SK-N-SH (cell line): ENCODE measurements at regions not wholly inside any gene's neighbourhood (a gene's known extent, or its start where the extent isn't known, plus 50 kb on each side); places are given as distances from the start of the nearest gene placed in this dataset.

Source experiments
- CTCF ChIA-PET: fragments of 300-600, 350-600 bp; formaldehyde crosslinking; extraction: SDS; loops from one replicate; lab custom pipeline; 2021; lab: Yijun Ruan, JAX
- POLR2A ChIA-PET: fragments of 350-600 bp; sonication (Branson Sonifier 250); formaldehyde crosslinking; extraction: SDS; loops from one replicate; lab custom pipeline; 2020; ENCODE audit warnings: antibody characterized with exemption, inconsistent platforms; lab: Yijun Ruan, JAX
- DNase-seq: peaks from one replicate; pipeline ENCODE4 v3.0.0; 2012
- H2AFZ ChIP-seq: fragments of 200-600 bp; sonication (generic); 2 replicates; pipeline ENCODE4 v1.8.1; 2016; ENCODE audit warnings: antibody characterized with exemption, mild to moderate bottlenecking, low read depth
- H3F3A ChIP-seq: fragments of 200-600 bp; sonication (generic); replicated peaks from 2 replicates; pipeline ENCODE3; 2016; ENCODE audit warnings: antibody characterized with exemption, mild to moderate bottlenecking; ENCODE audit not compliant: insufficient read depth
- H3K27ac ChIP-seq, 2 experiments: fragments of 200-500 bp in 1 of 2; fragments of 200-600 bp in 1 of 2; sonication (Bioruptor generic) in 1 of 2; sonication (generic), shearing (Covaris generic) in 1 of 2; 2 replicates each; pipeline versions ENCODE4 v1.5.1 to v1.6.1; 2014 to 2016; ENCODE audit warnings: low read depth in 2 of 2, inconsistent platforms in 1 of 2, low read length in 1 of 2, mild to moderate bottlenecking in 1 of 2, mixed read lengths in 1 of 2
- H3K27me3 ChIP-seq: fragments of 200-600 bp; sonication (generic), shearing (Covaris generic); 2 replicates; pipeline ENCODE4 v1.6.1; 2016; ENCODE audit warnings: mixed run types; ENCODE audit not compliant: insufficient read depth
- H3K36me3 ChIP-seq, 2 experiments: fragments of 200-500 bp in 1 of 2; fragments of 200-600 bp in 1 of 2; sonication (Bioruptor generic) in 1 of 2; sonication (generic) in 1 of 2; replicated peaks in 1 of 2; 2 replicates each; pipeline versions ENCODE3 to v1.5.1; 2014 to 2016; ENCODE audit warnings: low read length in 1 of 2, mild to moderate bottlenecking in 1 of 2; ENCODE audit not compliant: insufficient read depth in 2 of 2, control insufficient read depth in 1 of 2
- H3K4me1 ChIP-seq, 2 experiments: fragments of 200-500 bp in 1 of 2; fragments of 200-600 bp in 1 of 2; sonication (Bioruptor generic) in 1 of 2; sonication (generic), shearing (Covaris generic) in 1 of 2; 2 replicates each; pipeline versions ENCODE4 v1.5.1 to v1.6.1; 2014 to 2016; ENCODE audit warnings: low read depth in 1 of 2, low read length in 1 of 2, mixed run types in 1 of 2; ENCODE audit not compliant: insufficient read depth in 2 of 2, control insufficient read depth in 1 of 2
- H3K4me2 ChIP-seq: fragments of 200-600 bp; sonication (generic), shearing (Covaris generic); 2 replicates; pipeline ENCODE4 v1.6.1; 2017; ENCODE audit warnings: mixed run types
- H3K4me3 ChIP-seq, 2 experiments: fragments of 200-500 bp in 1 of 2; fragments of 200-600 bp in 1 of 2; sonication (Bioruptor generic) in 1 of 2; sonication (generic), shearing (Covaris generic) in 1 of 2; 2 replicates each; pipeline versions ENCODE4 v1.5.1 to v1.8.1; 2014 to 2016; ENCODE audit warnings: low read depth in 2 of 2, inconsistent platforms in 1 of 2, low read length in 1 of 2, mild to moderate bottlenecking in 1 of 2, mixed read lengths in 1 of 2, moderate library complexity in 1 of 2
- H3K79me2 ChIP-seq: fragments of 200-600 bp; sonication (generic); 2 replicates; pipeline ENCODE4 v1.8.1; 2017; ENCODE audit warnings: mild to moderate bottlenecking; ENCODE audit not compliant: insufficient read depth
- H3K9ac ChIP-seq: fragments of 200-600 bp; sonication (generic); 2 replicates; pipeline ENCODE4 v1.6.1; 2017; ENCODE audit warnings: mixed run types
- H3K9me2 ChIP-seq: fragments of 200-600 bp; sonication (generic); 2 replicates; pipeline ENCODE4 v1.6.1; 2017; ENCODE audit warnings: mixed run types
- H3K9me3 ChIP-seq: fragments of 200-600 bp; sonication (generic); 2 replicates; pipeline ENCODE4 v1.6.1; 2017; ENCODE audit warnings: mixed run types, mild to moderate bottlenecking, moderate library complexity
- H4K20me1 ChIP-seq: fragments of 200-600 bp; sonication (generic); 2 replicates; pipeline ENCODE4 v1.6.1; 2017; ENCODE audit warnings: mild to moderate bottlenecking, mixed run types; ENCODE audit not compliant: insufficient read depth
- ELF1 ChIP-seq: IDR thresholded peaks from 2 replicates; pipeline ENCODE4 v1.4.0; 2012
- FOSL2 ChIP-seq: IDR thresholded peaks from 2 replicates; pipeline ENCODE4 v1.4.0; 2012; ENCODE audit warnings: low read depth, mild to moderate bottlenecking, moderate library complexity, borderline replicate concordance
- FOXM1 ChIP-seq: IDR thresholded peaks from 2 replicates; pipeline ENCODE4 v1.4.0; 2012; ENCODE audit warnings: low read depth, mild to moderate bottlenecking
- GABPA ChIP-seq: IDR thresholded peaks from 2 replicates; pipeline ENCODE4 v1.4.0; 2012; ENCODE audit warnings: low read depth, mild to moderate bottlenecking
- GATA2 ChIP-seq: sonication (generic); formaldehyde crosslinking; IDR thresholded peaks from 2 replicates; pipeline ENCODE4 v1.5.0; 2020; ENCODE audit warnings: mild to moderate bottlenecking, missing genetic modification reagents
- RAD21 ChIP-seq: IDR thresholded peaks from 2 replicates; pipeline ENCODE4 v1.6.1; 2012; ENCODE audit warnings: mild to moderate bottlenecking, low read length
- REST ChIP-seq: IDR thresholded peaks from 2 replicates; pipeline ENCODE4 v1.6.1; 2012; ENCODE audit warnings: mild to moderate bottlenecking, low read depth, low read length, moderate library complexity
- RFX5 ChIP-seq: IDR thresholded peaks from 2 replicates; pipeline ENCODE4 v1.6.1; 2012; ENCODE audit warnings: mild to moderate bottlenecking, improper control_type of control experiment, low read length
- SIN3A ChIP-seq: IDR thresholded peaks from 2 replicates; pipeline ENCODE4 v1.6.1; 2012; ENCODE audit warnings: low read depth, mild to moderate bottlenecking, low read length, moderate library complexity, borderline replicate concordance
- TAF1 ChIP-seq: IDR thresholded peaks from 2 replicates; pipeline ENCODE4 v1.6.1; 2012; ENCODE audit warnings: low read depth, mild to moderate bottlenecking, low read length, moderate library complexity, borderline replicate concordance
- TEAD4 ChIP-seq: IDR thresholded peaks from 2 replicates; pipeline ENCODE4 v1.4.0; 2012; ENCODE audit warnings: mild to moderate bottlenecking, borderline replicate concordance; ENCODE audit not compliant: insufficient read depth
- WGBS: methylation state at CpG from one replicate; pipeline ENCODE4 v1.1.6; 2017; ENCODE audit warnings: low lambda C conversion rate; 5-methylcytosine and 5-hydroxymethylcytosine counted together

- H3K79me2 ChIP-seq, result no peaks in the 10 kb centered on the region
- no peak for DNase-seq
- no peak overlapping the region for H3K4me2 ChIP-seq
Measured at GRCh38 chrX:51024106-51024696, 113.7 kb downstream of the BMP15 start.

GRCh38 chrX:51026862-51027261 lies 116.3 kb downstream of the BMP15 start:
- Histone ChIP-seq H3K36me3 (no peaks in the 10 kb centered on the region), H3K9me2 (no peaks in the 10 kb centered on the region), H3K27me3 (no peaks in the 10 kb centered on the region; the same call in 1 of the 2 replicates), H3K79me2 (no peaks in the 10 kb centered on the region), H3K9ac (no peak overlapping the region), H3K27ac (no peak overlapping the region), H3K4me2 (no peak overlapping the region), H3K4me3 (no peak overlapping the region), H3F3A (no peaks in the 10 kb centered on the region)
- CTCF ChIA-PET, result no interaction called here
- DNase-seq, result no peak
- no peak for TF ChIP-seq SIN3A
- TF ChIP-seq FOXM1, result no peak
- no peak for TF ChIP-seq FOSL2
- TF ChIP-seq GABPA, result no peak
- TF ChIP-seq GATA2 (CRISPR knock-in tag), result no peak
- TF ChIP-seq RFX5, result no peak
- no peak for TF ChIP-seq ELF1
- TF ChIP-seq RAD21, result no peak
- no peak for TF ChIP-seq TEAD4
- no peak for TF ChIP-seq TAF1
- TF ChIP-seq REST, result no peak
- TF ChIP-seq, all 33 proteins: peak for 0
- Histone ChIP-seq H3K9me3 (no peaks in the 10 kb centered on the region), H3K4me1 (no peaks in the 10 kb centered on the region), H4K20me1 (no peaks in the 10 kb centered on the region), H2AFZ (no peak overlapping the region)
- POLR2A ChIA-PET, result no interaction called here
- WGBS, result 0% methylated on average over 3 of the region's 3 CpGs

More at GRCh38 chrX:51024106-51024696, 113.7 kb downstream of the BMP15 start:
- Histone ChIP-seq H3K9ac (no peak overlapping the region), H3K9me3 (no peaks in the 10 kb centered on the region), H3K4me3 (no peak overlapping the region), H3K4me1 (no peaks in the 10 kb centered on the region), H3K27me3 (no peaks in the 10 kb centered on the region; the same call in 1 of the 2 replicates), H3K27ac (no peak overlapping the region), H4K20me1 (no peaks in the 10 kb centered on the region), H3F3A (no peaks in the 10 kb centered on the region), H2AFZ (no peak overlapping the region), H3K9me2 (no peaks in the 10 kb centered on the region), H3K36me3 (no peaks in the 10 kb centered on the region)
- TF ChIP-seq ELF1, result no peak
- 1% methylated on average over 5 of the region's 5 CpGs for WGBS
- ChIA-PET POLR2A (no interaction called here), CTCF (no interaction called here)
